Mesothelial cell of epicardium (in vitro differentiated cells): ENCODE measurements at regions not wholly inside any gene's neighbourhood (a gene's known extent, or its start where the extent isn't known, plus 50 kb on each side); places are given as distances from the start of the nearest gene placed in this dataset.

Source experiments
- DNase-seq, 2 experiments: peaks; one replicate each; pipeline ENCODE4 v3.0.0; 2021; ENCODE audit warnings: low spot score in 2 of 2; ENCODE audit not compliant: unreplicated experiment in 2 of 2
- H3K27ac Mint-ChIP-seq: 2 replicates; pipeline ENCODE4 v1.8.0; 2021; ENCODE audit warnings: mixed read lengths
- H3K27me3 Mint-ChIP-seq: 2 replicates; pipeline ENCODE4 v1.8.0; 2021; ENCODE audit warnings: low read depth, mixed read lengths
- H3K36me3 Mint-ChIP-seq: 2 replicates; pipeline ENCODE4 v1.8.0; 2021; ENCODE audit warnings: mixed read lengths
- H3K4me1 Mint-ChIP-seq: 2 replicates; pipeline ENCODE4 v1.8.0; 2021; ENCODE audit warnings: mixed read lengths
- H3K4me3 Mint-ChIP-seq: 2 replicates; pipeline ENCODE4 v1.8.0; 2021; ENCODE audit warnings: mild to moderate bottlenecking, moderate library complexity, mixed read lengths
- H3K9me3 Mint-ChIP-seq: 2 replicates; pipeline ENCODE4 v1.8.0; 2021; ENCODE audit warnings: mixed read lengths
- TF ChIP-seq, protein P1 (sequence below): fragments of 200-600 bp; sonication (generic); IDR thresholded peaks from one replicate; pipeline ENCODE4 v1.5.0; 2021; ENCODE audit warnings: antibody characterized with exemption; ENCODE audit not compliant: unreplicated experiment

- TF ChIP-seq, protein P1, sequence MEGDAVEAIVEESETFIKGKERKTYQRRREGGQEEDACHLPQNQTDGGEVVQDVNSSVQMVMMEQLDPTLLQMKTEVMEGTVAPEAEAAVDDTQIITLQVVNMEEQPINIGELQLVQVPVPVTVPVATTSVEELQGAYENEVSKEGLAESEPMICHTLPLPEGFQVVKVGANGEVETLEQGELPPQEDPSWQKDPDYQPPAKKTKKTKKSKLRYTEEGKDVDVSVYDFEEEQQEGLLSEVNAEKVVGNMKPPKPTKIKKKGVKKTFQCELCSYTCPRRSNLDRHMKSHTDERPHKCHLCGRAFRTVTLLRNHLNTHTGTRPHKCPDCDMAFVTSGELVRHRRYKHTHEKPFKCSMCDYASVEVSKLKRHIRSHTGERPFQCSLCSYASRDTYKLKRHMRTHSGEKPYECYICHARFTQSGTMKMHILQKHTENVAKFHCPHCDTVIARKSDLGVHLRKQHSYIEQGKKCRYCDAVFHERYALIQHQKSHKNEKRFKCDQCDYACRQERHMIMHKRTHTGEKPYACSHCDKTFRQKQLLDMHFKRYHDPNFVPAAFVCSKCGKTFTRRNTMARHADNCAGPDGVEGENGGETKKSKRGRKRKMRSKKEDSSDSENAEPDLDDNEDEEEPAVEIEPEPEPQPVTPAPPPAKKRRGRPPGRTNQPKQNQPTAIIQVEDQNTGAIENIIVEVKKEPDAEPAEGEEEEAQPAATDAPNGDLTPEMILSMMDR: no peak
- Mint-ChIP-seq H3K36me3 (peaks cover 15% of the 10 kb centered on the region), H3K27me3 (no peaks in the 10 kb centered on the region), H3K27ac (no peak overlapping the region), H3K9me3 (peaks cover 21% of the 10 kb centered on the region), H3K4me1 (no peaks in the 10 kb centered on the region), H3K4me3 (no peak overlapping the region)
- DNase-seq: no peak
Measured at GRCh38 chr4:137347371-137347770, 184.9 kb downstream of the PCDH18 start.

GRCh38 chr4:137345597-137345996 is 186.7 kb downstream of the PCDH18 start:
- no peaks in the 10 kb centered on the region for H3K27me3 Mint-ChIP-seq
- no peak overlapping the region for H3K4me3 Mint-ChIP-seq
- H3K4me1 Mint-ChIP-seq: no peaks in the 10 kb centered on the region
- H3K9me3 Mint-ChIP-seq: peaks cover 11% of the 10 kb centered on the region
- TF ChIP-seq, protein P1: no peak
- peaks cover 4% of the 10 kb centered on the region for H3K36me3 Mint-ChIP-seq
- no peak overlapping the region for H3K27ac Mint-ChIP-seq
- DNase-seq: no peak

- Mint-ChIP-seq H3K4me3 (no peak overlapping the region), H3K4me1 (peaks cover 4% of the 10 kb centered on the region), H3K27me3 (no peaks in the 10 kb centered on the region), H3K36me3 (no peaks in the 10 kb centered on the region), H3K27ac (no peak overlapping the region), H3K9me3 (peaks cover 3% of the 10 kb centered on the region)
- no peak for DNase-seq
- TF ChIP-seq, protein P1: no peak
Measured at GRCh38 chr4:137343221-137343620, 189.1 kb downstream of the PCDH18 start.

DNA sequence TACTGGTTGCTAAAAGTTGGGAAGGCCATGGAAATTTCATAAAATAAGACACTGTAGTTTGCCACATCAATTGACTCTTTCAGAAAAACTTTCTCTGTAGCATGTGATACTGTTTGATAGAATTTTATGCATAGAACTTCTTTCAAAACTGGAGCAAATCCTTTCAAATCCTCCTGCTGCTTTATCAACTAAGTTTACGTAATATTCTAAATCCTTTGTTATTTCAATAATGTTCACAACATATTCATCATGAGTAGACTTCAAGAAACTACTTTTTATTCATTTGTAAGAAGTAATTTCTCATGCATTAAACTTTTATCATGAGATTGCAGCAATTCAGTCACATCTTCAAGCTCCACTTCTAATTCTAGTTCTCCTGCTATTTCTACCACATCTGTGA is 199.3 kb downstream of the PCDH18 start:
- H3K9me3 Mint-ChIP-seq: peaks cover 46% of the 10 kb centered on the region
- no peak for DNase-seq
- H3K4me1 Mint-ChIP-seq: peaks cover 9% of the 10 kb centered on the region
- H3K27ac Mint-ChIP-seq: no peak overlapping the region
- TF ChIP-seq, protein P1: no peak
- no peak overlapping the region for H3K4me3 Mint-ChIP-seq
- H3K36me3 Mint-ChIP-seq: peaks cover 9% of the 10 kb centered on the region
- H3K27me3 Mint-ChIP-seq: no peaks in the 10 kb centered on the region

DNA sequence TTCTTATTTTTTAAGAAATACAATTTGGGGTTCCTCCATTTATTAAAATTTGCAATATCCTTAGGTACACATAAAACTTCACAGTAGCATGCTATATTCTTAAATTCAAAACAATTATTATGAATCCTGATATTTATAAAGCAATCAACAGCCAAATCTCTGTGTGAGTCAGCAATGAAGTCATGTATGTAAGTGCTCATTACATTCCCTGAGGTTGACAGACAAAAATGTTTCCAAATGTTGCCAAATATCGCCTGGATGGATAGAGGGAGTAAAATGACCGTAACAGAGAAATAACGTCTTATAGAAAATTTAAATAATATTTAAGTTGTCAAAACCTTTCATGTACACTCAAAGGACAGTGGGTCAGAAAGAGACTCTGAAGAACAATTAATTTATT is 220.0 kb downstream of the PCDH18 start:
- Mint-ChIP-seq H3K36me3 (no peaks in the 10 kb centered on the region), H3K4me1 (peaks cover 21% of the 10 kb centered on the region), H3K4me3 (no peak overlapping the region), H3K9me3 (peaks cover 6% of the 10 kb centered on the region), H3K27me3 (no peaks in the 10 kb centered on the region), H3K27ac (no peak overlapping the region)
- TF ChIP-seq, protein P1: no peak
- DNase-seq: no peak
